Transverse colon (tissue), 4 donors: ENCODE measurements at regions not wholly inside any gene's neighbourhood (a gene's known extent, or its start where the extent isn't known, plus 50 kb on each side); places are given as distances from the start of the nearest gene placed in this dataset.

Experiments used
- DNase-seq: peaks from one replicate; pipeline ENCODE4 v3.0.0-alpha.2; 2019
- H3K27ac ChIP-seq, 4 donors: fragments of 200-600 bp; sonication (generic); 2 replicates each; pipeline ENCODE4 v1.5.1; 2016 to 2018; ENCODE audit warnings: inconsistent platforms in 4 of 4
- H3K27me3 ChIP-seq: fragments of 200-600 bp; sonication (generic); 2 replicates; pipeline ENCODE4 v1.5.1; 2017; ENCODE audit warnings: inconsistent platforms
- H3K36me3 ChIP-seq, 4 donors: fragments of 200-600 bp; sonication (generic); 2 replicates each; pipeline ENCODE4 v1.5.1; 2017 to 2019; ENCODE audit warnings: inconsistent platforms in 4 of 4
- H3K4me1 ChIP-seq, 4 donors: fragments of 200-600 bp; sonication (generic); 2 replicates each; pipeline ENCODE4 v1.5.1; 2017 to 2020; ENCODE audit warnings: inconsistent platforms in 4 of 4
- H3K4me3 ChIP-seq, 4 donors: fragments of 200-600 bp; sonication (generic); 1 replicate in 1 of 4; 2 replicates in 3 of 4; pipeline versions ENCODE4 v1.5.1 to v1.6.1; 2017 to 2019; ENCODE audit warnings: inconsistent platforms in 4 of 4
- H3K9me3 ChIP-seq, 2 donors: fragments of 200-600 bp; sonication (generic); 2 replicates each; pipeline ENCODE4 v1.5.1; 2017 to 2019; ENCODE audit warnings: inconsistent platforms in 2 of 2
- EP300 ChIP-seq: sonication (generic); formaldehyde crosslinking; IDR thresholded peaks from one replicate; pipeline ENCODE4 v1.6.1; 2017; ENCODE audit warnings: antibody characterized with exemption, low read depth
- POLR2A ChIP-seq: fragments of 450-650 bp; IDR thresholded peaks from one replicate; pipeline ENCODE4 v1.6.1; 2016; ENCODE audit warnings: antibody characterized with exemption, mild to moderate bottlenecking, moderate library complexity
- POLR2AphosphoS5 ChIP-seq, 3 donors: sonication (generic); formaldehyde crosslinking; IDR thresholded peaks; one replicate each; pipeline ENCODE4 v1.6.1; 2016; ENCODE audit warnings: antibody characterized with exemption in 3 of 3
- whole genome bisulfite sequencing, 2 donors: methylation state at CpG; one replicate each; pipeline ENCODE4 v1.1.5; 2018; ENCODE audit warnings: low coverage in 1 of 2; 5-methylcytosine and 5-hydroxymethylcytosine counted together
- in situ Hi-C, 4 donors: fragments of 200-750 bp; cut with MboI; loops; one replicate each; pipeline versions ENCODE4 v1.15.0 to v1.15.1; 2017; ENCODE audit warnings: low sequenced_read_pairs in 3 of 4, low pct_ligation_motif_present in 1 of 4, low pct_unique_long_range_greater_than_20kb in 1 of 4
- intact Hi-C: fragments of 100-400 bp; cut with DNase I; formaldehyde crosslinking; loops from one replicate; pipeline ENCODE4 v1.15.1; 2023; ENCODE audit warnings: low total_unique reads
- TF ChIP-seq, protein P1 (sequence below), 5 experiments: fragments of 200-600 bp in 3 of 5; fragments of 450-650 bp in 2 of 5; sonication (generic) in 3 of 5; IDR thresholded peaks; 1 replicate in 2 of 5; 2 replicates in 3 of 5; pipeline ENCODE4 v1.5.1; 2016 to 2017; ENCODE audit warnings: antibody characterized with exemption in 5 of 5, inconsistent platforms in 3 of 5, mild to moderate bottlenecking in 2 of 5, moderate library complexity in 1 of 5

GRCh38 chr6:44527583-44528369 lies 140.3 kb downstream of the CDC5L start:
- intact Hi-C loops: no loop called here
- Histone ChIP-seq H3K4me1 (no peaks in the 10 kb centered on the region), H3K27me3 (peaks cover 3% of the 10 kb centered on the region), H3K4me3 (no peak overlapping the region), H3K9me3 (no peaks in the 10 kb centered on the region), H3K36me3 (no peaks in the 10 kb centered on the region), H3K27ac (no peak overlapping the region)
- TF ChIP-seq, protein P1, sequence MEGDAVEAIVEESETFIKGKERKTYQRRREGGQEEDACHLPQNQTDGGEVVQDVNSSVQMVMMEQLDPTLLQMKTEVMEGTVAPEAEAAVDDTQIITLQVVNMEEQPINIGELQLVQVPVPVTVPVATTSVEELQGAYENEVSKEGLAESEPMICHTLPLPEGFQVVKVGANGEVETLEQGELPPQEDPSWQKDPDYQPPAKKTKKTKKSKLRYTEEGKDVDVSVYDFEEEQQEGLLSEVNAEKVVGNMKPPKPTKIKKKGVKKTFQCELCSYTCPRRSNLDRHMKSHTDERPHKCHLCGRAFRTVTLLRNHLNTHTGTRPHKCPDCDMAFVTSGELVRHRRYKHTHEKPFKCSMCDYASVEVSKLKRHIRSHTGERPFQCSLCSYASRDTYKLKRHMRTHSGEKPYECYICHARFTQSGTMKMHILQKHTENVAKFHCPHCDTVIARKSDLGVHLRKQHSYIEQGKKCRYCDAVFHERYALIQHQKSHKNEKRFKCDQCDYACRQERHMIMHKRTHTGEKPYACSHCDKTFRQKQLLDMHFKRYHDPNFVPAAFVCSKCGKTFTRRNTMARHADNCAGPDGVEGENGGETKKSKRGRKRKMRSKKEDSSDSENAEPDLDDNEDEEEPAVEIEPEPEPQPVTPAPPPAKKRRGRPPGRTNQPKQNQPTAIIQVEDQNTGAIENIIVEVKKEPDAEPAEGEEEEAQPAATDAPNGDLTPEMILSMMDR (IDR thresholded peaks at IDR 0.05): no peak
- TF ChIP-seq POLR2A: no peak
- TF ChIP-seq EP300: no peak
- no peak for TF ChIP-seq POLR2AphosphoS5 (IDR thresholded peaks at IDR 0.05)
- 82 to 87% methylated on average over 5 to 14 of the region's 14 CpGs for WGBS, 2 donors
- DNase-seq: no peak
- in situ Hi-C loops: no loop called here

DNA sequence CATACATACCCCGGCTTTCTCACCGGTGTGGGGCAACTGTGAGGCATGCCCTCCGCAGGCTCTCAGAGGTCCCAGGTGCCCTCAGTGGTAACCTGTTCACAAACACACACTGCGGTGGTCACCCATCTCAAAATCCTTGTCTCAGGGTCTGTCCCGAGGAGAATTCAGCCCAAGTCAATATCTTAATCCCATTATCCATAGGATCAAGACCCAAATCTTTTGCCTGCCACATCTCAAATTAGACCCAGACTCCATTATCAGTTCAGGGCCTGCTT lies 140.8 kb downstream of the CDC5L start:
- Histone ChIP-seq H3K27ac (no peak overlapping the region), H3K9me3 (no peaks in the 10 kb centered on the region), H3K4me1 (no peaks in the 10 kb centered on the region), H3K27me3 (peaks cover 3% of the 10 kb centered on the region), H3K36me3 (no peaks in the 10 kb centered on the region), H3K4me3 (no peak overlapping the region)
- no peak for DNase-seq
- in situ Hi-C loops (no loop called here), intact Hi-C loops (no loop called here)
- WGBS, 2 donors: 84% methylated on average over 5 of the region's 5 CpGs; no CpG with 5 or more reads in 1 of the 2 donors
- TF ChIP-seq POLR2A: no peak
- TF ChIP-seq POLR2AphosphoS5 (IDR thresholded peaks at IDR 0.05): no peak
- TF ChIP-seq, protein P1 (IDR thresholded peaks at IDR 0.05): no peak
- no peak for TF ChIP-seq EP300

GRCh38 chr6:44528716-44529115 lies 141.2 kb downstream of the CDC5L start:
- H3K4me1 ChIP-seq: no peaks in the 10 kb centered on the region
- no peak for TF ChIP-seq EP300
- TF ChIP-seq POLR2AphosphoS5 (IDR thresholded peaks at IDR 0.05): no peak
- TF ChIP-seq, protein P1 (IDR thresholded peaks at IDR 0.05): no peak
- no peak for TF ChIP-seq POLR2A
- DNase-seq: no peak
- H3K27me3 ChIP-seq: peaks cover 3% of the 10 kb centered on the region
- in situ Hi-C loops (no loop called here), intact Hi-C loops (no loop called here)
- 85 to 100% methylated on average over 1 to 2 of the region's 2 CpGs for WGBS, 2 donors
- no peak overlapping the region for H3K4me3 ChIP-seq
- H3K36me3 ChIP-seq: no peaks in the 10 kb centered on the region
- no peak overlapping the region for H3K27ac ChIP-seq
- H3K9me3 ChIP-seq: no peaks in the 10 kb centered on the region

GRCh38 chr6:44529146-44529905 lies 141.8 kb downstream of the CDC5L start:
- DNase-seq: no peak
- intact Hi-C loops: no loop called here
- Histone ChIP-seq H3K36me3 (no peaks in the 10 kb centered on the region), H3K27me3 (peaks cover 3% of the 10 kb centered on the region), H3K4me1 (no peaks in the 10 kb centered on the region), H3K4me3 (no peak overlapping the region), H3K27ac (no peak overlapping the region), H3K9me3 (no peaks in the 10 kb centered on the region)
- no peak for TF ChIP-seq EP300
- WGBS, 2 donors: 61 to 69% methylated on average over 4 to 11 of the region's 11 CpGs
- in situ Hi-C loops: no loop called here
